ENCODE measurements at regions not wholly inside any gene's neighbourhood (a gene's known extent, or its start where the extent isn't known, plus 50 kb on each side); places are given as distances from the start of the nearest gene placed in this dataset.
"Not testable (repeated sequence)": the region's sequence is repeated elsewhere in the genome, so short reads cannot be mapped to it uniquely, and the experiment has no call there.

- no peak for DNase-seq
Observed at GRCh38 chr5:110255194-110255593, 471.3 kb downstream of the TMEM232 start.

- DNase-seq: no peak
Observed at GRCh38 chr5:110256298-110256697, 470.2 kb downstream of the TMEM232 start.

GRCh38 chr5:110257971-110258370 is 468.5 kb downstream of the TMEM232 start:
- no peak for DNase-seq

GRCh38 chr5:110258460-110259216 is 467.8 kb downstream of the TMEM232 start:
- no peak for DNase-seq

- DNase-seq: no peak
Observed at GRCh38 chr5:110262749-110263148, 463.7 kb downstream of the TMEM232 start.

GRCh38 chr5:110264661-110265060 is 461.8 kb downstream of the TMEM232 start:
- no peak for DNase-seq

GRCh38 chr5:110265162-110265561 is 461.3 kb downstream of the TMEM232 start:
- DNase-seq: no peak

GRCh38 chr5:110267714-110268113 is 458.8 kb downstream of the TMEM232 start:
- DNase-seq: no peak

GRCh38 chr5:110268283-110268682 is 458.2 kb downstream of the TMEM232 start:
- no peak for DNase-seq

- no peak for DNase-seq
Observed at GRCh38 chr5:110268985-110269384, 457.5 kb downstream of the TMEM232 start.

- no peak for DNase-seq
Observed at GRCh38 chr5:110269478-110270142, 456.9 kb downstream of the TMEM232 start.

GRCh38 chr5:110275878-110276277 is 450.6 kb downstream of the TMEM232 start:
- no peak for DNase-seq

GRCh38 chr5:110278449-110278848 is 448.0 kb downstream of the TMEM232 start:
- DNase-seq: not testable (repeated sequence)

GRCh38 chr5:110284121-110284520 is 442.4 kb downstream of the TMEM232 start:
- DNase-seq: not testable (repeated sequence)

- DNase-seq: no peak
Observed at GRCh38 chr5:110288766-110289511, 437.5 kb downstream of the TMEM232 start.

GRCh38 chr5:110289512-110289810 is 437.0 kb downstream of the TMEM232 start:
- DNase-seq: no peak

- DNase-seq: no peak
Observed at GRCh38 chr5:110290542-110290941, 435.9 kb downstream of the TMEM232 start.

- DNase-seq: no peak
Observed at GRCh38 chr5:110294281-110294680, 432.2 kb downstream of the TMEM232 start.

GRCh38 chr5:110297152-110297670 is 429.3 kb downstream of the TMEM232 start:
- DNase-seq: no peak

GRCh38 chr5:110304176-110304575 is 422.3 kb downstream of the TMEM232 start:
- DNase-seq: no peak

GRCh38 chr5:110306650-110307049 is 419.8 kb downstream of the TMEM232 start:
- no peak for DNase-seq

GRCh38 chr5:110309222-110309621 is 417.2 kb downstream of the TMEM232 start:
- DNase-seq: no peak

- not testable (repeated sequence) for DNase-seq
Observed at GRCh38 chr5:110316566-110316965, 409.9 kb downstream of the TMEM232 start.

GRCh38 chr5:110321117-110321516 is 405.4 kb downstream of the TMEM232 start:
- DNase-seq: no peak
